AG04449 (cell line): ENCODE measurements at regions not wholly inside any gene's neighbourhood (a gene's known extent, or its start where the extent isn't known, plus 50 kb on each side); places are given as distances from the start of the nearest gene placed in this dataset.

Experiments
- CTCF ChIA-PET: fragments of 350-600 bp; formaldehyde crosslinking; extraction: SDS; loops from one replicate; lab custom pipeline; 2021; ENCODE audit warnings: antibody characterized with exemption; lab: Yijun Ruan, JAX
- POLR2A ChIA-PET: fragments of 400-600, 350-600 bp; formaldehyde crosslinking; extraction: SDS; loops from one replicate; lab custom pipeline; 2020; ENCODE audit warnings: antibody characterized with exemption, inconsistent platforms; lab: Yijun Ruan, JAX
- DNase-seq: peaks from one replicate; pipeline ENCODE4 v3.0.0-alpha.2; 2010; ENCODE audit warnings: low read depth, low spot score
- H3K4me3 ChIP-seq: 2 replicates; pipeline ENCODE4 v1.5.1; 2011; ENCODE audit warnings: low read depth, mild to moderate bottlenecking, control low read depth, low read length
- TF ChIP-seq, protein P1 (sequence below): IDR thresholded peaks from one replicate; pipeline ENCODE4 v1.5.1; 2011; ENCODE audit warnings: mild to moderate bottlenecking, moderate library complexity, low read length, control low read depth, inconsistent platforms; ENCODE audit not compliant: insufficient read depth; ENCODE audit errors: missing control alignments

DNA sequence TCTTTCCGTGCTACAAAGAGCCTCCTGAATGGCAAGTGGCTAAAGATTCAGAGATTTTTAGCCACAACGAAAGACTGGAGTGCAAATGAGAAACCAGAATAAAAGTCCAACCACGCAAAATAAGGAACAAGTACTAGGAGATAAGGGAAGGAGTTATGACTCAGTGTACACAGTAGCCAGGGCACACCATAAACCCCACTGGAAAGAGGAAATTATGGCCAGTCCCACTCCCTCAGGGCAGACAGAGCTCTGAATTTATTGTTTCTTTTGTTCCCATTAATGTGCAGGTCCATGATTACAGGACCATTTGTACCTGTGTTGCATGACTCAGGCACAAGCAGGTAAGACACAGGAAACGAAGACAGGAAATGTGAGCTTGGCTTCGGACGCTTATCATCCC is 150.3 kb upstream of the PREP start:
- no peak overlapping the region for H3K4me3 ChIP-seq
- ChIA-PET CTCF (no interaction called here), POLR2A (no interaction called here)
- DNase-seq: no peak
- TF ChIP-seq, protein P1, sequence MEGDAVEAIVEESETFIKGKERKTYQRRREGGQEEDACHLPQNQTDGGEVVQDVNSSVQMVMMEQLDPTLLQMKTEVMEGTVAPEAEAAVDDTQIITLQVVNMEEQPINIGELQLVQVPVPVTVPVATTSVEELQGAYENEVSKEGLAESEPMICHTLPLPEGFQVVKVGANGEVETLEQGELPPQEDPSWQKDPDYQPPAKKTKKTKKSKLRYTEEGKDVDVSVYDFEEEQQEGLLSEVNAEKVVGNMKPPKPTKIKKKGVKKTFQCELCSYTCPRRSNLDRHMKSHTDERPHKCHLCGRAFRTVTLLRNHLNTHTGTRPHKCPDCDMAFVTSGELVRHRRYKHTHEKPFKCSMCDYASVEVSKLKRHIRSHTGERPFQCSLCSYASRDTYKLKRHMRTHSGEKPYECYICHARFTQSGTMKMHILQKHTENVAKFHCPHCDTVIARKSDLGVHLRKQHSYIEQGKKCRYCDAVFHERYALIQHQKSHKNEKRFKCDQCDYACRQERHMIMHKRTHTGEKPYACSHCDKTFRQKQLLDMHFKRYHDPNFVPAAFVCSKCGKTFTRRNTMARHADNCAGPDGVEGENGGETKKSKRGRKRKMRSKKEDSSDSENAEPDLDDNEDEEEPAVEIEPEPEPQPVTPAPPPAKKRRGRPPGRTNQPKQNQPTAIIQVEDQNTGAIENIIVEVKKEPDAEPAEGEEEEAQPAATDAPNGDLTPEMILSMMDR: no peak

DNA sequence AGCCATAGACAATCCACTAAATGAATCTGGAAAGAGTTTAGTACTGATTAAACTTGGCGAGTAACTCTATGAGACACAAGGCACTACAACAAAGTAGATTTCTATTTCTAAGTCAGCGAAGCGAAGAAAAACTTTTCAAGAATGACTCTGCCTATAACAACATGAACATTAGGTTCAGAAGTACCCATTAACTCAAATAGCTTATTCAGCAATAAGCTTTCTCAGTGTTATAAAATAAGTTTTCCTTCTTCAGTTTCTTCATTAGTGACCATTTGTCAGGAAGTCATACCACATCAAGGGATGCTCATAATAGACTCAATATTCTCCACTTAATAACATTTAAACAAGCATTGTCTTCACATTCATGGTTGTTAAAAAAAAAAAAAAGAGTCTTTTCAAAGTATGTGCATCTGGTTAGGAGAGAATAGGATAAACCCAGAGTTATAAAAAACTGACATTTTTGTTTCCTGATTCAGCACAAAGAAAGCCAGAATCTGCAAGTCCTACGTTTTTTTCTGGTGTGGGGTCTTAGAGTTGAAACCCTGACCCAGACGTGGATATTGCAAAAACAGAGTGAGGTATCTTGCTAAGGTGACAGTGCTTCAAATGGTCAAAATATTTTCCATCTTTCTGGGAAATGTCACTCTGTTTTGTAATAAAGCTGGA is 148.2 kb upstream of the PREP start:
- ChIA-PET CTCF (no interaction called here), POLR2A (no interaction called here)
- no peak overlapping the region for H3K4me3 ChIP-seq
- no peak for DNase-seq
- TF ChIP-seq, protein P1: no peak

DNA sequence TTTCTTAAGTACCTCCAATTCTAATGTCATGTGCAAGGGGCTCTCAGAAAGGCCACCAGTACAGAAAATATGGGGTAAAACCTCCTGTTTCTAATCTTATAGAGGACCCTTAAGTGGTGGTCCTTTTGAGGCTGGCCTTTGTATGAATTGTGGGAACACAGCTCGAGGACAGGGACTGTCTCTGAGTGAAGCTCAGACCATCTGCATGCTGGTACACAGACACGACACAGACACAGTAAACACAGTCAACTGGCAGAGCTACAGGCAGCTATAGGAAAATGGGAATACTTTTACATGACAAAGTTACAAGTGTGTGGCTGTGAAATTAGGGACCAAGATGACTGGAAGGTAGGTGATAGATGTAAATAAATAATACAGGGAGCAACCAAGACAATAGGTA is 143.9 kb upstream of the PREP start:
- H3K4me3 ChIP-seq: no peak overlapping the region
- ChIA-PET CTCF (no interaction called here), POLR2A (no interaction called here)
- TF ChIP-seq, protein P1: no peak
- no peak for DNase-seq

DNA sequence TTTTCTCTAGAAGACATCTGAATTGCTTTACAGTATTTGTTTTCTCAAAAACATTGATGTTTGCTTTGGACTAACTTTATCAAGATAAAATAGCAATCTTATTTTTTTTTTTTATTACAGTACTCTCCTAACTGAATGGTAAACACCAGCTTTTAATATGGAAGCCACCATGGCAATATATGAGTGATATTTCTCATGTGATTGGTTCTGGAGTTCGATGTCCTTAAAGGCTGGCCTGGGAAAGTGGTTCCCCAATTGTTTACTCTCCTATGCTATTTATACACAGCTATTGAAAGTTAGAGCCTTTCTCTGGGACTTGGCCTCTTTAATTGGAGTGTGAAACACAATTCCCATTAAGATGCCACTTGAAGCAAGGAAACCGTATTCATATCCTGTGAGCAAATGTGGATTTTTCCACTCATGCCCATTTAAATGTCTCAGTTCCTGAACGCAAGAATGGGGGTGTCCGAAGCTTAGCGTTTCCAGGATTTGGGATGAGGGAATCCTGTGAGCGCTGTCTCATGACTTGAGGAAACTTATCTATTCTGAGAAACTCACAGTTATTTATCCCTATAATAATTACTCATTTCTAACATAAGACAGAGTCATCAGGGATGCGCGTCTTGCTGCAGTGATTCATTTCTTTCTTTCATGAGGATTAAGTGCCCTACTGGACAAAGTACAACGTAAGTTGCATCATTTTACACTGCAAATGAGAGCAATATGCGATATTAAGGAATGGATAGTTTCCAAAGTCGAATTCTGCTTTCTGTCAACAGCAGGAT is 143.3 kb upstream of the PREP start:
- POLR2A ChIA-PET: no interaction called here
- no peak overlapping the region for H3K4me3 ChIP-seq
- DNase-seq: peak; percentile 37
- TF ChIP-seq, protein P1: no peak
- CTCF ChIA-PET: no interaction called here

DNA sequence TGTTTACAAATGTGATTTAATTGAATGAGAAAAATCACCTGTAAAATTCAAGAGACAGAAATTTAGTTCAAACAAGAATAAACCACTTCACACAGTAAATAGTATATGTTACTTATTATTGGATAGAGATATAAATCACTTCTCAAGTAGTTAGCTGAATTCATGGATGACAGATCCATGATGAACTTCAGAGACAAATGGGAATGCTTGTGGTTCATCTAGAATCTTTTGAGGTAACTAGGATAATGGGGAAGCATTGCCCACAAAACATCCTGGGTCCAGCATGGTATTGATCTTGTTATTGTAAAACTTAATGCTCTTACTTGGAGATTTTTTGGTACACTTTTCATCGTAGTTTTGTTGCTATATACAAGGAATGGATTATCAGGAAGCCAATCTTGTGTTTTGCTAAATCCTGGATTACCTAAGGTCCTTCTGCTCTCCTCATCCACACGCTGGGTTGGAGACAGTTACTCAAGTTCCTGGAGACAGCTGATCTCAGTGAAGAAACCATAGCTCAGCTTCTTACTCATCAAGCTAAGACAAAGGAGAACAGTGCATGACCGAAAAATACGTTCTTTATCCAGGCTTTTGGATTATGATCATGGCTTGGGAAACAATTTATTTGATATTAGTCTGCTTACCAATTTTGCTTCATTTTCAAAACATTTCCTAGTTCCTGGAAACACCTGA is 142.5 kb upstream of the PREP start:
- H3K4me3 ChIP-seq: no peak overlapping the region
- TF ChIP-seq, protein P1: no peak
- POLR2A ChIA-PET: interaction anchor here (0.6 kb wide), 1 partner anchor 542 kb away, joined by 4 read pairs; no protein-coding TSS in a partner anchor
- no peak for DNase-seq
- CTCF ChIA-PET: no interaction called here

DNA sequence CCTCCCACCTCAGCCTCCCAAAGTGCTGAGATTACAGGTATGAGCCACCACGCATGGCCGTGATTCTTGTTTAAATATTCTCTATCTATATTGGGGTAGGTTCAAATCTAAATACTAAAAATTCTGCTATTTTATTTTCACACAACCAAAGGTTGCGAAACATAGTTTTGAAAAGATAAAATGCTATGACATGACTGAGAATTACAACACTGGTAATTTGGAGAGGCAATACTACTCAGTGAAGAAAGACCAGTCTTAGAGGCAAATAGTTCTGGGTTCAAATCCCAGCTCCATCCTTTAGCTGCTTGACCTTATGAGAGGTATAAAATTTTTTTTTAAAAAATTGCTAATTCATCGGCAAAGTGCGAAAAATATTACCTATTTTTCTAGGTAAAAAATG is 137.0 kb upstream of the PREP start:
- TF ChIP-seq, protein P1: no peak
- no peak overlapping the region for H3K4me3 ChIP-seq
- ChIA-PET POLR2A (no interaction called here), CTCF (interaction anchor here (1.0 to 1.6 kb wide), 2 partner anchors 9 to 16 kb away, joined by 4 to 8 read pairs; no protein-coding TSS in a partner anchor)
- DNase-seq: no peak
